ENCODE measurements at regions not wholly inside any gene's neighbourhood (a gene's known extent, or its start where the extent isn't known, plus 50 kb on each side); places are given as distances from the start of the nearest gene placed in this dataset.
"Not testable (repeated sequence)": the region's sequence is repeated elsewhere in the genome, so short reads cannot be mapped to it uniquely, and the experiment has no call there.

DNA sequence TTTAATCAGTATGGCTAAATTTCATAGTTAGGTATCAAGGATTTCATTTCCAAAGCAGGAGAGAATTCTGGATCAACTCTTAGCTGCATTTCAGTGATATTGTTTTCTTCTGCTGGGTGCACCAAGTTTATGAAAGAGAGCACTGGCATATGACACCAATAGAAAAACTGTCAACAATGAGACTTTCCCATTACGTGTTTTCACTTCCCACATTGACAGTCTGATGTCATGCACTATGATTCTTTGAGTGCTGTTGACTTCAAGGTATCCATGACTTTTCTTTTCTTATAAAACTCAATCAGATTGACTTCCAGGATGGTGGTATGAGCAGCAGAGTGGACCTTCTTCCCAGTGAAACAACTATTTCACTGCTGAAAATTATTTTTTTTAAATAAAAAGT, 476.1 kb downstream of the EDEM1 start:
- DNase-seq, result no peak
- intact Hi-C loops (cut with DNase I), result no loop called here

GRCh38 chr3:5666455-5666854, 478.9 kb downstream of the EDEM1 start:
- intact Hi-C loops (cut with DNase I), result no loop called here
- DNase-seq, result no peak

GRCh38 chr3:5673521-5673920, 486.0 kb downstream of the EDEM1 start:
- no peak for DNase-seq
- intact Hi-C loops (cut with DNase I), result no loop called here

DNA sequence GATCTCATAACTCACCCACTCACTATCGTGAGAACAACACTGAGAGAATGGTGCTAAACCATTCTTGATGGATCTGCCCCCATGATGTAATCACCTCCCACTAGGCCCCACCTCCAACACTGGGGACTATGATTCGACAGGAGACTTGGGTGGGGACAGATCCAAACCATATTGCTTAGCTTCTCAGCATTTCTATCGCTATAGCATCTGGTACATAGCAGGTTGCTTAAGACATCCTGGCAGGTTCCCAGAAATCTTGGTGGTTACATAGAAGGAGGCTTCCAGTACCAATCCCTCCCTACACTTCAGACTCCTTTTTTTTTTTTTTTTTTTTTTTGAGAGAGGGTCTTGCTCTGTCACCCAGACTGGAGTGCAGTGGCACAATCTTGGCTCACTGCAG, 487.8 kb downstream of the EDEM1 start:
- intact Hi-C loops (cut with DNase I), result no loop called here
- DNase-seq, result no peak

DNA sequence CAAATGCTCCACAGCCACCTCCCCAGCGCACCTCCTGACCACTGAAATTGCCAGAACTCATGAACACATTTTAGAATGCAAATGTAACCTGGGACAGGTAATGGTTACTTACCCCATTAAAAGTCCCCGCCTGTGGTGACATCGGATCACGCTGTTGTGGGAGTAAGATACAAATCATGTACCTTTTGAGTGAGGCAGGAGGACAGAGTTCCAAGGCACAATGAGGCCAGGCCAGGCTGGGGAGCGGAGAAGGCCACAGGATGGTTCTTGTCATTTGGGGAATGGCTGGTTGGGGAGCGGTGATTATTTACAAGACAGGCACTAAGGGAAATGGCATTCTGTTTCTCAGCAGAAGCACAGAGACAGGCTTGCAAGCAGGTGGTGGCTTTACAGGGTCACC, 490.0 kb downstream of the EDEM1 start:
- intact Hi-C loops (cut with DNase I), result no loop called here
- peak in 1 of 10 donors; percentile 57 for DNase-seq

DNA sequence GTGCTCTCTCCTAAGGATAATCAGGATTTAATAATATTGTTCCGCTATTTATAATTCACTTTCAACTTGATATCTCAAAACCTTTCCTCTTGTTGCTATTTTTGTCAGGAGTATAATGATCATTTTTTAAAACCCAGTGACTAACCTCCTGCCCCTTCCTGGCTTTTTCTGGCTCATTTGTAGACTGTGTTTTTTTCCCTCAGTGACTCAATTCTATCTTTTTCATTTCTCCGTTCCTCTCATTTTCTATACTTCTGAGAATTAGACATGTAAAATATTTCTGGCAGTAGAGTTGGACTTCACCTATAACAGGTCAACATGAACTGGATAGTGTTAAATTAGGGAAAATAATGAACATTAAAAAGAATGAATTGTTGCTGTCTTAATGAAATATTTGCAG, 490.7 kb downstream of the EDEM1 start:
- intact Hi-C loops (cut with DNase I), result no loop called here

GRCh38 chr3:5678844-5679243, 491.3 kb downstream of the EDEM1 start:
- intact Hi-C loops (cut with DNase I), result no loop called here
- DNase-seq, result no peak

More for the DNA sequence above, 490.7 kb downstream of the EDEM1 start:
- no peak for DNase-seq

DNA sequence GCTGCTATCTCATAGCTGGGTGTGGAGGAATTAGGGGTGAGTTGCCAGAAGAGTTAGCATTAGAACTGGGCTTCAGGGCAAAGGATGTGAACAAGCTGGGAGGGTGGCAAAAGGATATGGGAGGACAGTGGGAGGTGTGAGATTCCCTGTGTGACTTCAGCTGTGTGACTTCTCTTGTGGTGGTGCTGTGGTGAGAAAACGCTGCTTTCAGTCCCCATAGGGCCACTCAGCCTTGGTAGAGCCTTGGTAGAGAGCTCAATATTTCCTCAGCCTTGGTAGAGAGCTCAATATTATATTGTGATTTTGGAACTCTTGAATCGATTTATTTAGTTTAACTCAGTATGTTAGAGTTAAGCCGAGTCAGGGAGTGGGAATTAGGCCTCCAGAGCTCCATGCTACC, 499.7 kb downstream of the EDEM1 start:
- no peak for DNase-seq
- intact Hi-C loops (cut with DNase I), result no loop called here

- no peak for DNase-seq
- intact Hi-C loops (cut with DNase I), result no loop called here
Measured at GRCh38 chr3:5690490-5690889, 503.0 kb downstream of the EDEM1 start.

GRCh38 chr3:5690904-5691532, 503.5 kb downstream of the EDEM1 start:
- intact Hi-C loops (cut with DNase I), result no loop called here

DNA sequence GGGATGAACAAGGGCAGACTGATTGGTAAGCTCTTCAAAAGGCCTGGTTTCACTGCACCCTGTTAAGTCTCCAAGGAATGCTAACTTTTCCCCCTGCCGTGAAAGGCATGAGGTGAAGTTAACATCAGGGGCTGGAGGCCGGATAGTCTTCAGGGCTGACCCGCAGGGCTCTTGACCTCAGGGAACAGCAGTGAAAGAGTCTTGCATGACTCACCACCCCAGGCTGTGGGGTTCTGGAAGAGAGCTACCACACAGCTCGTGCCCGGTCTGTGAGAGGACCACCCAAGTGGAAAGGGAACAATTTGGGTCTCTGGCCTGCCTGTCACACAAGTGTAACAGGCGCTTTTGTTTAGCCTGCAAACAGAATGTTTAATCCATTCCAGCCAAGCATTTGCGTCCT, 504.9 kb downstream of the EDEM1 start:
- no peak for DNase-seq
- intact Hi-C loops (cut with DNase I), result no loop called here

More at GRCh38 chr3:5690904-5691532, 503.5 kb downstream of the EDEM1 start:
- DNase-seq, result no peak

- DNase-seq, result no peak
- intact Hi-C loops (cut with DNase I), result no loop called here
Measured at GRCh38 chr3:5694266-5694665, 506.8 kb downstream of the EDEM1 start.

GRCh38 chr3:5698851-5699250, 511.3 kb downstream of the EDEM1 start:
- no peak for DNase-seq
- intact Hi-C loops (cut with DNase I), result no loop called here

DNA sequence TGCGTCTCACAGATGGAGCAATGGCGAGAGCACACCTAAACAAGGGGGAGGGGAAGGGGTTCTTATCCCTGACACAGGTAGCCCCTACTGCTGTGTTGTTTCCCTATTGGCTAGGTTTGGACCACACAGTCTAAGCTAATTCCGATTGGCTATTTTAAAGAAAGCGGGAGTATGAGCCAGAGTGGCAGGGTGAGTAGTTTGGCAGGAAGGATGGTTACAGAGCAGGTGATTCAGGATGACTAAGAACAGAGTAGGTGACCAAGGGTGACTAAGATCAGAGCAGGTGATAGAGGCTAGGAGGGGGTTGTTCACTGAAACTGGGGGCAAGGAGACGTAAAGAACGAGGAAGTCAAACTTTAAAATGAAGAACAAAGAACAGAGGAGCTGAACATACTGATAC, 511.8 kb downstream of the EDEM1 start:
- DNase-seq, result no peak
- intact Hi-C loops (cut with DNase I), result no loop called here

GRCh38 chr3:5699811-5700210, 512.3 kb downstream of the EDEM1 start:
- DNase-seq, result no peak
- intact Hi-C loops (cut with DNase I), result no loop called here

DNA sequence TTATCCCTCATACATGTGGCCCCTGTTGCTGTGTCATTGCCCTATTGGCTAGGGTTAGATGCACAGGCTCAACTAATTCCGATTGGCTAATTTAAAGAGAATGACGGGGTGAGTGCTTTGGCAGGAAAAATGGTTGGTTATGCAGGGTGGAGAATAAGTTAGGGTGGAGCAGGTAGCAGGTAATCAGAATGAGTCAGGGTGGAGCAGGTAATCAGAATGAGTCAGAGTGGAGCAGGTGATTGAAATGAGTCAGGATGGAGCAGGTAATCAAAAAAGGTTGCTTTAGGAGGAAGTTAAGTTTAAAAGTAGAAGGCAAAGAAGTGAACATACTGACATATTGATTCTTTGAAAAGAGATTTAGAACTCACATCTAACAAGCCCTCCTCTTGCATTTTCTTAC, 513.5 kb downstream of the EDEM1 start:
- intact Hi-C loops (cut with DNase I); DNase-seq: not testable (repeated sequence)

GRCh38 chr3:5707794-5708193, 520.3 kb downstream of the EDEM1 start:
- intact Hi-C loops (cut with DNase I), result no loop called here
- DNase-seq, result no peak

DNA sequence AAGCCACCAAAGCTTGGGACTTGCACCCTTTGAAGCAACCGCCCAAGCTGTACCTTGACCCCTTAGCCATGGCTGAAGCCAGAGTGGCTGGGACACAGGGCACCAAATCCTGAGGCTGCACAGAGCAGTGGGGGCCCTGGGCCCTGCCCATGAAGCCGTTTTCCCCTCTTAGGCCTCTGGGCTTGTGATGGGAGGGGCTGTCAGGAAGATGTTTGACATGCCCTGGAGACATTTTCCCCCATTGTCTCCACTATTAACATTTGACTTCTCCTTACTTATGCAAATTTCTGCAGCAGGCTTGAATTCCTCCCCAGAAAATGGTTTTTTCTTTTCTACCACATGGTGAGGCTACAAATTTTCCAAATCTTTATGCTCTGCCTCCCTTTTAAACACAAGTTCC, 522.2 kb downstream of the EDEM1 start:
- intact Hi-C loops (cut with DNase I), result no loop called here
- no peak for DNase-seq

DNA sequence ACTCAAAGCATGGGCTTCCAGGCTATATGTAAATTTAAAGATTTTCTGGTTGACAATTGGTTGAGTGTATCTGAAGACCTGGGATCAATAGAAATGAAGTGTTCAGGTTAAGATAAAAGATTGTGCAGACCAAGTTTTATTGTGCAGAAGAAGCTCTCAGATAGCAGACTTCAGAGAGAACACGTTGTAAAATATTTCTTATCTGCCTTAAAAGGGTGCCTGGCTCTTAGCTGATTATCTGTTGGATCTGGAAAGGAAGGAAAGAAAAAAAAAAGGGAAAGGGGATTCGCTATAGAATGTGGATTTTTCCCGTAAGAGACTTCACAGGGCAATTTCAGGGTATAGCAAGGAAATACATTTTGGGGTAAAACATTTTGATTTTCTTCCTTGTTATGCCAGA, 523.2 kb downstream of the EDEM1 start:
- DNase-seq, result no peak
- intact Hi-C loops (cut with DNase I), result no loop called here

DNA sequence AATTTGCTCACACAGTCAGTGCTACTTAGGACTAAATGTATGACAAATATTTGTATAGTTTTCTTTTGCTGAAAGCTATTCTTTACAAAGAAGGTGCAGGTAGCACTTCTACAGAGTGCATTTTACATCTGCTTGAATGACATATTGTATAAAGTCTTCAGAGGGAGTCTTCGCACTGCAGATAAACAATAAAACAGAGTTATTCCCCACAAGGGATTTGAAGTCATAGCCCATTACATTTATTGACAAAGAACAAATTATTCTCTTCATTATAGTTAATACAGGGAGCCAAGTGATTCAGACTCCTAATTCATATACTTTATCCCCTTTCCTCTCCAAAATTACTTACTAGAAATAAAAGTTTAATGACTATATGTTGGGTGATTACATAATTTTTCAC, 529.7 kb downstream of the EDEM1 start:
- intact Hi-C loops (cut with DNase I), result no loop called here
- no peak for DNase-seq

GRCh38 chr3:5719668-5720067, 532.2 kb downstream of the EDEM1 start:
- intact Hi-C loops (cut with DNase I); DNase-seq: not testable (repeated sequence)

GRCh38 chr3:5725801-5726200, 538.3 kb downstream of the EDEM1 start:
- no peak for DNase-seq
- intact Hi-C loops (cut with DNase I), result no loop called here

DNA sequence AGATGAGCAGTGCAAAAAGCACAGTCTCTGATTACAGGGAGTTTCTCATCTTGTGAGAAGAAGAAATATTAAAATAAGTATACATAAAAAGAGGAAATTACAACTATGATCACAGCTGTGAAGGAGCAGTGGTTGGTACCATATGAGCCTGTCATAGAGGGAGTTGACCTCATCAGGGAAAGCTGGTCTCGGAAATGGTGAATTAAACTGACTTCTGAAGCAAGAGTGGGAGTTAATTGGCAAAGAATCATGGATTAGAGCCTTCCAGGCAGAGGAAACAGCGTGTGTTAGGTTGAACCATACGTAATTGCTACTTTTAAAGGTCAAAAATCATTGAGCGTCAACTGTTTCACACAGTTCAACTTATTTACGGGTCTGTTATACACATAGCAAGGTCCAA, 539.1 kb downstream of the EDEM1 start:
- intact Hi-C loops (cut with DNase I), result no loop called here

More for the DNA sequence above, 539.1 kb downstream of the EDEM1 start:
- DNase-seq, result no peak

All from posterior cingulate gyrus (tissue), 11 donors.